ENCODE measurements at regions not wholly inside any gene's neighbourhood (a gene's known extent, or its start where the extent isn't known, plus 50 kb on each side); places are given as distances from the start of the nearest gene placed in this dataset.
A peak's percentile ranks its signal among the peaks of the same experiment; 100 is the strongest.

DNA sequence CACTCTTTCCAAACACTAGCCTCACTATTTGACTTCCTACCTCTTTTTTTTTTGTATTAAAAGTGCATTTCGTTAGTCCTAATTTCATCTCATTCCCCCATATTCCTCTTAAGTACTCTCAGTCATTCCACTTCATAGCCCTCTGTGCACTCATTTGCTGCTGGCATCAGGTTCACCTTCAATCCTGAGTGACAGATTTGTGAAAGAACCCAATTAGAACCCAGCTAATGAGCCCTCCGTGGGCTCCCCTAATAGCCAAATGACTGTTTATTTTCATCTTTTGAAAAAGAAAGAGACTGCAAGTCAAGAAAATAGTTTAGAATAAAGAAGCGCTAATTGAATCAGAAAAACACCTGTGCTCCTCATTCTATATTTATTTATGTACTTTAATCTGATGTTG, 512.1 kb upstream of the LRATD1 start:
- WGBS (ENCODE audit: insufficient coverage, low lambda C conversion rate) = 100% methylated on average over 1 of the region's 3 CpGs
- no peak for DNase-seq
- Histone ChIP-seq H3K4me3 (ENCODE audit: low read length) (no peak overlapping the region), H3K9me3 (ENCODE audit: control insufficient read depth, low read depth, low read length) (no peaks in the 10 kb centered on the region), H3K36me3 (ENCODE audit: control insufficient read depth, insufficient read depth, low read length) (no peaks in the 10 kb centered on the region), H3K27me3 (ENCODE audit: control insufficient read depth, insufficient read depth, low read length) (no peaks in the 10 kb centered on the region), H3K4me1 (ENCODE audit: control insufficient read depth, insufficient read depth, low read length) (no peaks in the 10 kb centered on the region), H3K27ac (ENCODE audit: low read length) (no peak overlapping the region)

DNA sequence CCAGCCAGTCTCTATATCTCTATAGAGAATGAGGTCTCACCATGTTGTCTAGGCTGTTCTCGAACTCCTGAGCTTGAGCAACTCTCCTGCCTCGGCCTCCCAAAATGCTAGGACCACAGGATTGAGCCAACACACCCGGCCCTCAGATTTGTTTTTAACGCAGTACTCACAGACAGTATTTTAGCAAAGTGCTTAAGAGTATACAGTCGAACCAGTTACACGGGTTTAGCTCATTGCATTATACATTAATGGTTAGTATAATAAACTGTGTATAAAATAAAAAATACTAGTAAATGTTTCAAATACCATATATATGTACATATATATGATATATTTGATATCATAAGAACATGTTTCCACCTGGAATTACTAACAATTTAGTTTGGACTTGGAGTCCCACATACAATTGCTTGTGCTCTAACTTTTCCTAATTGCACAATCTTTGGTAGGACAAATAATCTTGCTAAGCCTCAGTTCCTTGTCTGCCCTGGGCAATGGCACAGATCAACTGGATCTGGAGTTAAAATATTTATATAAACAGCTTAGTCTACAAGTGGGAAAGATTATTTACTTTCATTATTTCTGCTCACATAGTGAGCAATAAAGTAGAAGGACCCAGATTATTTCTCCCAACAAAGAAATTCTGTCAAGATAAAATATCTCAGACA, 508.9 kb upstream of the LRATD1 start:
- H3K36me3 ChIP-seq (ENCODE audit: control insufficient read depth, insufficient read depth, low read length) = no peaks in the 10 kb centered on the region
- WGBS (ENCODE audit: insufficient coverage, low lambda C conversion rate) = 90% methylated on average over 3 of the region's 6 CpGs
- no peaks in the 10 kb centered on the region for H3K4me1 ChIP-seq (ENCODE audit: control insufficient read depth, insufficient read depth, low read length)
- DNase-seq = no peak
- no peak overlapping the region for H3K27ac ChIP-seq (ENCODE audit: low read length)
- H3K9me3 ChIP-seq (ENCODE audit: control insufficient read depth, low read depth, low read length) = no peaks in the 10 kb centered on the region
- no peak overlapping the region for H3K4me3 ChIP-seq (ENCODE audit: low read length)
- no peaks in the 10 kb centered on the region for H3K27me3 ChIP-seq (ENCODE audit: control insufficient read depth, insufficient read depth, low read length)

DNA sequence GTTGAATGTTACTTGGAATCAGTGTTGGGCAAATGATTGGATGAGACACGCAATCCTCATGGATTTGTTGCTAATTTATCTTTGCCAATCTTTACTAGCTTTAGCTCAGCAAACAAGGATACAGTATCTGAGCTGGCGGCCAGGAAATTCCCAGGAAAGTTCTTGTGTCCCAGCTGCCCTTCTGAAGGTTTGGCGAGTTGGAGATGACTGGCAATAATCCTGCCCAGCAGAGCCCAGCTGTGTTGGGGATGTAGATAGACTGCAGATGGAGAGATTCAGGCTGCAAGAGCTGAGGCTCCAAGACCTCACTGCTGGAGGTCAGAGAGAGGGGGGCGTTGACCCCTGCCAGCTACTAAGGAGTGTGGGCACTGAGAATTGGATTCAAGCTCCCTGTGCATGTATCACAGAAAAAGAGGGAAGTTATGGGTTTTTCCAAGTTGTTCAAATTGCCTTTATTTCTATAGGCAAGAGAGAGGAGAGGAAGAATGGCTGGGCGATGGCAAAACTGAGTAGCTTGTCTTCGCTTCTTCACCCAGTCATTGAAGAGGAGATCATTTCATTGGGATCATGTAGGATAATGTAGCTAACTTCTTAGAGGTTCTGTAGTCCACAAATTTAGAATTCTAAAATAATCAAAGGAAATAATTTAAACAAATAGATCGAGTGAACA, 506.8 kb upstream of the LRATD1 start:
- DNase-seq = no peak
- H3K4me3 ChIP-seq (ENCODE audit: low read length) = no peak overlapping the region
- no peaks in the 10 kb centered on the region for H3K4me1 ChIP-seq (ENCODE audit: control insufficient read depth, insufficient read depth, low read length)
- H3K27me3 ChIP-seq (ENCODE audit: control insufficient read depth, insufficient read depth, low read length) = no peaks in the 10 kb centered on the region
- no peak overlapping the region for H3K27ac ChIP-seq (ENCODE audit: low read length)
- WGBS (ENCODE audit: insufficient coverage, low lambda C conversion rate) = 100% methylated on average over 1 of the region's 7 CpGs
- H3K9me3 ChIP-seq (ENCODE audit: control insufficient read depth, low read depth, low read length) = no peaks in the 10 kb centered on the region
- no peaks in the 10 kb centered on the region for H3K36me3 ChIP-seq (ENCODE audit: control insufficient read depth, insufficient read depth, low read length)

DNA sequence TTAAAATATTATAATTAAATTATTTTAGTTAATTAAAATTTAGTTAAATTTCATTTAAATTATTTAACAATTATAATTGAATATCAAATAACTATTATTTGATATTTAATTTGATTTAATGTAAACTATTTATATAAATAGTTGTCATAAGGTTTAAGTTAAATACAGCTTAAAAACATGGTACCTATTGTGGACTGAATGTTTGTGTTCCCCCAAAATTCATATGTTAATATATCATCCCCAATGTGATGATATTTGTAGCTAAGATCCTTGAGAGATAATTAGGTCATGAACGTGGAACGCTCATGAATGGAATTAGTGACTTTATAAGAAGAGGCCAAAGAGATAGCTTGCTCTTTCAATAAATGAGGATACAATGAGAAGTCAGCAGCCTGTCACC, 505.7 kb upstream of the LRATD1 start:
- no peak overlapping the region for H3K27ac ChIP-seq (ENCODE audit: low read length)
- no peaks in the 10 kb centered on the region for H3K36me3 ChIP-seq (ENCODE audit: control insufficient read depth, insufficient read depth, low read length)
- H3K4me1 ChIP-seq (ENCODE audit: control insufficient read depth, insufficient read depth, low read length) = no peaks in the 10 kb centered on the region
- H3K4me3 ChIP-seq (ENCODE audit: low read length) = no peak overlapping the region
- WGBS (ENCODE audit: insufficient coverage, low lambda C conversion rate) = no CpG with 5 or more reads among the region's 2 CpGs
- H3K9me3 ChIP-seq (ENCODE audit: control insufficient read depth, low read depth, low read length) = no peaks in the 10 kb centered on the region
- H3K27me3 ChIP-seq (ENCODE audit: control insufficient read depth, insufficient read depth, low read length) = no peaks in the 10 kb centered on the region
- DNase-seq = no peak

DNA sequence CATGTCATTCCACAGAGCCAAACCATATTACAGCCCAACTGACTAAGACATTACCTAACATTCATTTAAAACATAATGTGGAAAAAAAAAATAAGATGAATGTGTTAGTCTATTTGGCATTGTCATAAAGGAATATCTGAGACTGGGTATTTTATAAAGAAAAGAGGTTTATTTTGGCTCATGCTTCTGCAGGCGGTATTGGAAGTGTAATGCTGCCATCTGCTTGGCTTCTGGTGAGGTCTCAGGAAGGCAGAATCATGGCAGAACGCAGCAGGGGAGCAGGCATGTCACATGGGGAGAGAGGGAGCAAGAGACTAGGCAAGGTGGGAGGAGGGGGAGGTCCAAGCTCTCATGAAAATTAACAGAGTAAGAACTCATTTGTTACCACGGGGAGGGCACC, 504.8 kb upstream of the LRATD1 start:
- no peak overlapping the region for H3K4me3 ChIP-seq (ENCODE audit: low read length)
- no peaks in the 10 kb centered on the region for H3K27me3 ChIP-seq (ENCODE audit: control insufficient read depth, insufficient read depth, low read length)
- no peaks in the 10 kb centered on the region for H3K4me1 ChIP-seq (ENCODE audit: control insufficient read depth, insufficient read depth, low read length)
- no peak overlapping the region for H3K27ac ChIP-seq (ENCODE audit: low read length)
- H3K9me3 ChIP-seq (ENCODE audit: control insufficient read depth, low read depth, low read length) = no peaks in the 10 kb centered on the region
- no peak for DNase-seq
- H3K36me3 ChIP-seq (ENCODE audit: control insufficient read depth, insufficient read depth, low read length) = no peaks in the 10 kb centered on the region
- WGBS (ENCODE audit: insufficient coverage, low lambda C conversion rate) = no CpG with 5 or more reads among the region's 3 CpGs

DNA sequence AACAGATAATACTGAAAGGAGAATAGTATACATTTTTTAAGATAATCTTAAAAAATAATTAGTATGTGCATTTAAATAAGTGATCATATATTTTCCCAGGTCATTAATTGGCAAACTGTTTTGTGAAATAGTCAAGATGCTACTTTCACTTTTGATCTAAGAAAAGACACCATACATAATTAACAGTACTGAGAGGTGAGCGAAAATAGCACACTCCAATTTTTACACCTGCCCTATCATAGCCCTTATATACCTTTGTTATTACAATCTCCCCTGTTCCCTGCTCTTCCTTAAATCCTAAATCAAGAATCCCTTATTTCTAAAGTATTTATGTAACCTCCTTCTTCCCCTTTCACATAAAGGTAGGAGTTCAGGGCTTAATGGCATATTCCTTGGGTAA, 500.1 kb upstream of the LRATD1 start:
- Histone ChIP-seq H3K36me3 (ENCODE audit: control insufficient read depth, insufficient read depth, low read length) (no peaks in the 10 kb centered on the region), H3K27me3 (ENCODE audit: control insufficient read depth, insufficient read depth, low read length) (no peaks in the 10 kb centered on the region), H3K27ac (ENCODE audit: low read length) (no peak overlapping the region), H3K4me1 (ENCODE audit: control insufficient read depth, insufficient read depth, low read length) (no peaks in the 10 kb centered on the region), H3K4me3 (ENCODE audit: low read length) (no peak overlapping the region), H3K9me3 (ENCODE audit: control insufficient read depth, low read depth, low read length) (no peaks in the 10 kb centered on the region)
- 100% methylated on average over 1 of the region's 1 CpG for WGBS (ENCODE audit: insufficient coverage, low lambda C conversion rate)
- DNase-seq = no peak

DNA sequence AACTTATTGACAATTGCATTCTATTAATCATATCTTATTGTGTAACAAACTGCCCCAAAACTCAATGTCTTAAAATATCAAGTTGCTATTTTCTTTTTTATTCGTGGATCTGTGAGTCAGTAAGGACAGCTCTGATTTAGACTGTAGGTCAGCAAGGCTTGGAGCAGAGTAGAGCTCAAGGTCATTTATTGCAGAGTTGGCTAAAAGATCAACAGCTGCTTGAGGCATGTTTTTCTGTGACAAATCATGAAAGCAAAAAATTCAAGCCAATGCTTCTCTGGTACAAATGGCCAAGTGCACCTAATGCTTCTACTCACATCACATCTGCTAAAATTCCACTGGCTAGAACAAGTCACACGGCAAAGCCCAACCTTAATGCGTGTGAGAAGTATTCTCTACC, 497.7 kb upstream of the LRATD1 start:
- WGBS (ENCODE audit: insufficient coverage, low lambda C conversion rate) = no CpG with 5 or more reads among the region's 3 CpGs
- no peak overlapping the region for H3K4me3 ChIP-seq (ENCODE audit: low read length)
- no peaks in the 10 kb centered on the region for H3K36me3 ChIP-seq (ENCODE audit: control insufficient read depth, insufficient read depth, low read length)
- no peaks in the 10 kb centered on the region for H3K9me3 ChIP-seq (ENCODE audit: control insufficient read depth, low read depth, low read length)
- no peaks in the 10 kb centered on the region for H3K4me1 ChIP-seq (ENCODE audit: control insufficient read depth, insufficient read depth, low read length)
- DNase-seq = no peak
- H3K27ac ChIP-seq (ENCODE audit: low read length) = no peak overlapping the region
- H3K27me3 ChIP-seq (ENCODE audit: control insufficient read depth, insufficient read depth, low read length) = no peaks in the 10 kb centered on the region

DNA sequence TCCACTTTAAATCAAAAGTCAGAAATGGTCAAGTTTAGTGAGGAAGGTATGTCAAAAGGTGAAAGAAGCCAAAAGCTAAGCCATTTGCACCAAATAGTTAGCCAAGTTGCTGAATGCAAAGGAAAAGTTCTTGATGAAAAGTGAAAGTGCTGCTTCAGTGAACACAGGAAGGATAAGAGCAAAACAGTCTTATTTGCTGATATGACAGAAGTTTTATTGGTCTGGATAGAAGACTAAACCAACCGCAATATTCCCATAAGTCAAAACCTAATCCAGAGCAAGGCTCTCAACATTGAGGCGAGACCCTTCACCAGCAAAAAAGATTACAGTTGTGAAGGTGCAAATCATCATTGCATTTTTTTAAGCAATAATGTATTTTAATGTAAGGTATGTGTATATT, 496.5 kb upstream of the LRATD1 start:
- Histone ChIP-seq H3K27me3 (ENCODE audit: control insufficient read depth, insufficient read depth, low read length) (no peaks in the 10 kb centered on the region), H3K4me3 (ENCODE audit: low read length) (no peak overlapping the region), H3K4me1 (ENCODE audit: control insufficient read depth, insufficient read depth, low read length) (no peaks in the 10 kb centered on the region), H3K36me3 (ENCODE audit: control insufficient read depth, insufficient read depth, low read length) (no peaks in the 10 kb centered on the region), H3K9me3 (ENCODE audit: control insufficient read depth, low read depth, low read length) (no peaks in the 10 kb centered on the region), H3K27ac (ENCODE audit: low read length) (no peak overlapping the region)
- WGBS (ENCODE audit: insufficient coverage, low lambda C conversion rate) = no CpG with 5 or more reads among the region's 2 CpGs
- no peak for DNase-seq

DNA sequence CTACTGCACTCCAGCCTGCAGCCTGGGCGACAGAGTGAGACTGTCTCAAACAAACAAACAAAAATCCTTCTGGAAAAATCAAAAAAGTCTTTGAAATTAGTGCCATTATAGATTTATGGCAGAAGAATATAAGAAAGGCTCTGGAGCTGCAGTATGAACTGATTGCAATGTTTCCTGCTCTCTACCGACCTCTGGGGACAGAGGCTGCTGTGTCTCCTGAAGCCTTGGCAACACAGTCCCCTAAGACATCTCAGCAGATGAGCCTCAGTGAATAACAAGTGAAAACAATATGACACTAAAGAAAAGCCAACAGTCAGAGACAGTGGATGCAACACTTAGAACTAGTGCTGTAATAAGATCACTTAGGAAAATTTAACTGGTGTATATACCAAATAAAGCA, 494.9 kb upstream of the LRATD1 start:
- Histone ChIP-seq H3K4me3 (ENCODE audit: low read length) (no peak overlapping the region), H3K27ac (ENCODE audit: low read length) (no peak overlapping the region), H3K4me1 (ENCODE audit: control insufficient read depth, insufficient read depth, low read length) (no peaks in the 10 kb centered on the region), H3K36me3 (ENCODE audit: control insufficient read depth, insufficient read depth, low read length) (no peaks in the 10 kb centered on the region), H3K27me3 (ENCODE audit: control insufficient read depth, insufficient read depth, low read length) (no peaks in the 10 kb centered on the region), H3K9me3 (ENCODE audit: control insufficient read depth, low read depth, low read length) (no peaks in the 10 kb centered on the region)
- WGBS (ENCODE audit: insufficient coverage, low lambda C conversion rate) = no CpG with 5 or more reads among the region's 2 CpGs
- peak; percentile 5 to 11 for DNase-seq

DNA sequence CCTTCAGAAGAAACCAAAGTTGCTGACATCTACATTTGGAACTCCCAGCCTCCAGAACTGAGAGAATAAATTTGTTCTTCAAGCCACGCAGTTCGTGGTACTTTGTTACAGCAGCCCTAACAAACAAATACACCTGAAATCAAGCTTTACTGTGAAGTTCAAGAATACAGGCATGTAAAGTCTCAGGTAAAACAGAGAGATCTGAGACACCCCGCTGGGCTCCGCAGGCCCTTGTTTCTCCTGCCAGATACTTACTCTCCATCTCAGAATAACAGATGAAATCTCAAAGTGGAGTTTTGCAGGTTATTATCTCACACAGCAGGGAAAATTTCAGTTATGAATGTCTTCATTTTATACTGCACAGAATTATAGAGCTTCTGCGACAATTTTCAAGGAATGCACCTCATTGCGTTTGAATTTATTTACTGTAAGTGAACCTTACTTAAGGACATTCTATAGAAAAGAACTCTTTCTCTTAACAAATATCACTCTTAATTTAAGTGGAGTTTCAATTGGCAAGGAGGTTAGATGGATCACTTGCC, 492.4 kb upstream of the LRATD1 start:
- H3K36me3 ChIP-seq (ENCODE audit: control insufficient read depth, insufficient read depth, low read length) = no peaks in the 10 kb centered on the region
- H3K4me3 ChIP-seq (ENCODE audit: low read length) = no peak overlapping the region
- no peak for DNase-seq
- no peak overlapping the region for H3K27ac ChIP-seq (ENCODE audit: low read length)
- H3K9me3 ChIP-seq (ENCODE audit: control insufficient read depth, low read depth, low read length) = no peaks in the 10 kb centered on the region
- H3K4me1 ChIP-seq (ENCODE audit: control insufficient read depth, insufficient read depth, low read length) = no peaks in the 10 kb centered on the region
- H3K27me3 ChIP-seq (ENCODE audit: control insufficient read depth, insufficient read depth, low read length) = no peaks in the 10 kb centered on the region
- no CpG with 5 or more reads among the region's 6 CpGs for WGBS (ENCODE audit: insufficient coverage, low lambda C conversion rate)

DNA sequence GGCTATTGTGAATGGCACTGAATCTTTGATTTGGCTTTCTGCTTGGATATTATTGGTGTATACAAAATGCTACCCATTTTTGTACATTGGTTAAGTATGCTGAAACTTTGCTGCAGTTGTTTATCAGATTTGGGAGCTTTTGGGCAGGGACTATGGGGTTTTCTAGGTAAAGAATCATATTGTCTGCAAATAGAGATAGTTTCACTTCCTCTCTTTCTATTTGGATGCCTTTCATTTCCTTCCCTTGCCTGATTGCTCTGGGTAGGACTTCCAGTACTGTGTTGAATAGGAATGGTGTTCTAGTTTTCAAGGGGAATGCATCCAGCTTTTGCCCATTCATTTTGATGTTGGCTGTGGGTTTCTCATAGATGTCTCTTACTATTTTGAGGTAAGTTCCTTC, 489.1 kb upstream of the LRATD1 start:
- H3K27me3 ChIP-seq (ENCODE audit: control insufficient read depth, insufficient read depth, low read length) = no peaks in the 10 kb centered on the region
- no peak overlapping the region for H3K27ac ChIP-seq (ENCODE audit: low read length)
- H3K4me3 ChIP-seq (ENCODE audit: low read length) = no peak overlapping the region
- no peaks in the 10 kb centered on the region for H3K36me3 ChIP-seq (ENCODE audit: control insufficient read depth, insufficient read depth, low read length)
- DNase-seq = no peak
- H3K9me3 ChIP-seq (ENCODE audit: control insufficient read depth, low read depth, low read length) = no peaks in the 10 kb centered on the region
- no peaks in the 10 kb centered on the region for H3K4me1 ChIP-seq (ENCODE audit: control insufficient read depth, insufficient read depth, low read length)
